Loucy (cell line): ENCODE measurements at regions not wholly inside any gene's neighbourhood (a gene's known extent, or its start where the extent isn't known, plus 50 kb on each side); places are given as distances from the start of the nearest gene placed in this dataset.

ENCODE experiments used
- CTCF ChIP-seq: fragments of 200-600 bp; sonication (generic); conservative IDR thresholded peaks from 2 replicates; pipeline ENCODE4 v1.5.1; 2014; ENCODE audit warnings: mild to moderate bottlenecking, antibody characterized with exemption, low read length
- EZH2phosphoT487 ChIP-seq: fragments of 200-600 bp; IDR thresholded peaks from 2 replicates; pipeline ENCODE4 v1.6.1; 2018; ENCODE audit warnings: antibody characterized with exemption, mild to moderate bottlenecking, moderate library complexity, borderline replicate concordance

GRCh38 chr10:31700181-31700611 lies 228.4 kb downstream of the ARHGAP12 start:
- no peak for TF ChIP-seq CTCF
- TF ChIP-seq EZH2phosphoT487, result no peak
